Hematopoietic multipotent progenitor cell treated with erythropoietin and hydrocortisone succinate and interleukin-3 and kit ligand, for 8 days (in vitro differentiated cells): ENCODE measurements at regions not wholly inside any gene's neighbourhood (a gene's known extent, or its start where the extent isn't known, plus 50 kb on each side); places are given as distances from the start of the nearest gene placed in this dataset.
A peak's percentile ranks its signal among the peaks of the same experiment; 100 is the strongest.

Source experiments
- DNase-seq: peaks from one replicate; pipeline ENCODE4 v3.0.0-alpha.2; 2015

DNA sequence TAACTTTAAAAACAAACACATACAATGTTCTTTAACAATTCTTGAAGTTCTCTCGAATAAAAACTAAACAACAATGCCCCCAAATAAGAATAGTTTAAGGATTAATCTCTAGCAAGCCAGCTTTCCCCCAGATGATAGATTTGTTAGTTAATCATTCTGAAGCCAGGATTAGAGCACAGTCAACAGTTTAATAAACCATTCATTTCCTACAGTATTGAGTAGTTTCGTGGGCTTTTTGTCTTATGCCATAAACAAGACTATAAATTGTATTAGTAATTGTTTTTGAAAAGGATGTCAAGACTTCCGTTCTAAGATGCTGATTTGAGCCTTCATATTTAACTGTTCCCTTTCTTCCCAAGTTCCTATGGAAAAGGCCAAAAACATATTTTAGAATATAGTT lies 136.6 kb downstream of the PIK3R1 start:
- DNase-seq = no peak

- DNase-seq = no peak
These were observed 138.0 kb downstream of the PIK3R1 start for GRCh38 chr5:68353605-68354004.

DNA sequence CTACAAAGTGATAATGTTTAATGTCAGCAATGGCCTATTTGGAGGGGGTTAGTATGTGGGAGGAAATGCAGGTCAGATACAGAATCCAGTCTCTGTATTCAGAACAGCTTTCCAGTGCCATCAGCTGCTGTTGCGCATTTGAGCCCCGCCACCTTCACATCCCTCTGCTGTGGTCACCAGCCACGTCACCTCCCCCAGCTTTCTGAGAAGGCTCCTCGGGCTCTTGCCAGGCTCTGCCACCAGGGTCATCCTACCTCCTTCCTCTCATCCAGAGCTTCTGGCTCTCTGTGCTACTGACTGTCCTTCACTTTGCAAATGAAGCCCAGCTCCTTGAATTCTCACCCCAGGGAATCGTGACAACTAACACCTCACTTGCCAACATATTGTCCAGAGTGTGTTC lies 138.8 kb downstream of the PIK3R1 start:
- peak; percentile 35 for DNase-seq

GRCh38 chr5:68356216-68356615 lies 140.7 kb downstream of the PIK3R1 start:
- no peak for DNase-seq

GRCh38 chr5:68356623-68357022 lies 141.1 kb downstream of the PIK3R1 start:
- no peak for DNase-seq

GRCh38 chr5:68359699-68360098 lies 144.1 kb downstream of the PIK3R1 start:
- no peak for DNase-seq

- no peak for DNase-seq
These were observed 146.8 kb downstream of the PIK3R1 start for GRCh38 chr5:68362331-68362730.

GRCh38 chr5:68365889-68366288 lies 150.3 kb downstream of the PIK3R1 start:
- DNase-seq = no peak

GRCh38 chr5:68367287-68367686 lies 151.7 kb downstream of the PIK3R1 start:
- peak; percentile 96 for DNase-seq

GRCh38 chr5:68367717-68368116 lies 152.2 kb downstream of the PIK3R1 start:
- DNase-seq = no peak

- no peak for DNase-seq
These were observed 152.9 kb downstream of the PIK3R1 start for GRCh38 chr5:68368311-68369022.

GRCh38 chr5:68369023-68369359 lies 153.4 kb downstream of the PIK3R1 start:
- peak; percentile 54 for DNase-seq

DNA sequence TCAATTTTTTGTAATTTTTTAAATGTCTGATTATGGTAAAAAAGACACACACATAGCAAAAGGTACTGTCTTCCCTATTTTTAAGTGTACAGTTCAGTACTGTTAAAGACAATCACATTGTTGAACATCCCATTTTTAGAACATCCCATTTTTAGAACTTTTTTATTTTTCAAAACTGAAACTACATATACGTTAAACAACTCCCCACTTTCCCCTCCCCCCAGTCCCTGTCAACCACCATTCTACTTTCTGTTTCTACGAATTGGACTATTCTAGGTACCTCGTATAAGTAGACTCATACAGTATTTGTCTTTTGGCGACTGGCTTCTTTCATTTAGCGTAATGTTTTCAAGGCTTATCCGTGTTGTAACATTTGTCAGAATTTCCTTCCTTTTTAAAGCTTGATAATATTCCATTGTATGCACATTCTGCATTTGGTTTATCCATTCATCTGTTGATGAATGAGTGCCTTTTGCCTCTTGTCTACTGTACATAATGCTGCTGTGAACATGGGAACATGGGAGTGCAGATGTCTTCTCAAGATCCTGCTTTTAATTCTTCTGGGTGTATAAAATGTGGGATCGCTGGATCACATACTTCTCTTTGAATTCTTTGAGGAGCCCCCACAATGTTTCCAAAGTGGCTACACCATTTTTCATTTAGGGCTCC lies 154.0 kb downstream of the PIK3R1 start:
- DNase-seq = no peak

- DNase-seq = peak; percentile 41
These were observed 154.6 kb downstream of the PIK3R1 start for GRCh38 chr5:68370196-68370595.

DNA sequence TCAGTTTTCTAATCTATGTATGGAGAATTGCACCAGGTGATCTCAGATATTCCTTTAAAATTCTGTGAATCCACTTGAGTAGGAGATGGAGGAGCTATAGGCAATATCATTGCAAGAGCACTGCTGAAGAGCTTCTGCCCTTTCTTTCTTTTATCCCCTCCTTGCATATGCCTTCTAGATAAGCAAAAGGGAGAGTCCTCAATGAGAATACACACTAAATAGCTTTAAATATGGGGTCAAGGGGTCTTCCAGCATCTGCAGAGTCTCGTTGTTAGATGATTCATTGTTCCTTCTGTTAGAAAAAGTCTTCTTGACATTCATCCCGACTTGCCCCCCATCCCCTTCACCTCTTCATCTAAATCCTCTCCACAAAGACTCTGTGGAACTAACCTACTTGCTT lies 156.1 kb downstream of the PIK3R1 start:
- no peak for DNase-seq

DNA sequence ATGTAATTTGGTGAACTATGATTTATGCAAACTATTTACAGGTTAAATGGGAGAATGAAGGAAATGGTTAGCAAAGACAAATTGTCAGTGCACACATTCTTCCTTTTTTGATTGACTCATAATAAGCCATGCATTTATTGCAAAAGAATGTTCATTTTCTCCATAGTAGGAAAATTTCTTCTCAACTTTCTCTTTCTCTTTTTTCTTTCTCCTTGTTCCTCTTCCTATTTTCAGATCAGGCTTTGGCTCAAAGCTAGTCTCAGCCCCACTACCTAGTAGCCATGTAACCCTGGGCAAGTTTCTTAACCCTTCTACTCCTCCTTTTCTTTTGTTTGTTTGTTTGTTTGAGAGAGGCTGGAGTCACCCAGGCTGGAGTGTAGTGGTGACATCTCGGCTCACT lies 156.6 kb downstream of the PIK3R1 start:
- DNase-seq = no peak

DNA sequence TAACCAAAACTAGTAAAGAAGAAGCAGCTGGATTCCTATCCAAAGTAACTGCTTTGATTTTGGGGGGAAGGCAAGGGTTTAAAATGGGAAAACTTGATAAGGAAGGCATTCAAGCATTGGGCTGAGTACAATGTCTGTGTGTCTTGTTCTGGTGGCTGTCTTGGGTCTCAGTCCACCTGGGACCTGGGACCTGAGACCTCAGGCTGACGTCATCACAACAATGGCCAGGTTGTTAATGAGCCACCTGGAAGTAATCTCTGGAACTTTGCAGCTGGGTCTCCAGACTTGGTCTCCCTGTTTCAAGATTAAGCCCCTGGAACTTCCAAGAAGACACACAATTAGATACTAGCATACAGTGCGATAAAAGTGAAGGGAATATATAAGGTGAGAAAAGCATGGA lies 157.5 kb downstream of the PIK3R1 start:
- no peak for DNase-seq

- DNase-seq = peak; percentile 47
These were observed 159.4 kb downstream of the PIK3R1 start for GRCh38 chr5:68374796-68375518.

DNA sequence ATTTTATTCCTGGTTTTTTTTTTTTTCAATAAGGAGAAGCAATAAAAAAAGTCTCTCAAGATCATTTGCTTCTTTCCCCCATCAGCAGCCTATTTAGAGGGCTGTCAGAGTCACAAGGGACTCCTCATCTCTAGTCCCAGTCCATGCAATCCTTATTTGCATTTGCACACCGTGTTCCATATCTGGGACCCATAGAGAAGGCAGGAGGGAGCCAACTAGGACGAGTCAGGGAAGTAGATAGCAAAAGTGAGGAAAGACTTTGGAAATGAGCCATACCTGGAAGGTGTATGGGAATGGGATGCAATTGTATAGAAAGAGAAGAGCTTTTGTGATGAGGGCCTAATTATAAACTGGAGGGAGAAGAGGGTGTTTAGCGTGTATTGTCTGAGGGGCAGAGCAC lies 160.0 kb downstream of the PIK3R1 start:
- no peak for DNase-seq

- no peak for DNase-seq
These were observed 161.4 kb downstream of the PIK3R1 start for GRCh38 chr5:68376935-68377334.

- DNase-seq = no peak
These were observed 162.2 kb downstream of the PIK3R1 start for GRCh38 chr5:68377733-68378132.

DNA sequence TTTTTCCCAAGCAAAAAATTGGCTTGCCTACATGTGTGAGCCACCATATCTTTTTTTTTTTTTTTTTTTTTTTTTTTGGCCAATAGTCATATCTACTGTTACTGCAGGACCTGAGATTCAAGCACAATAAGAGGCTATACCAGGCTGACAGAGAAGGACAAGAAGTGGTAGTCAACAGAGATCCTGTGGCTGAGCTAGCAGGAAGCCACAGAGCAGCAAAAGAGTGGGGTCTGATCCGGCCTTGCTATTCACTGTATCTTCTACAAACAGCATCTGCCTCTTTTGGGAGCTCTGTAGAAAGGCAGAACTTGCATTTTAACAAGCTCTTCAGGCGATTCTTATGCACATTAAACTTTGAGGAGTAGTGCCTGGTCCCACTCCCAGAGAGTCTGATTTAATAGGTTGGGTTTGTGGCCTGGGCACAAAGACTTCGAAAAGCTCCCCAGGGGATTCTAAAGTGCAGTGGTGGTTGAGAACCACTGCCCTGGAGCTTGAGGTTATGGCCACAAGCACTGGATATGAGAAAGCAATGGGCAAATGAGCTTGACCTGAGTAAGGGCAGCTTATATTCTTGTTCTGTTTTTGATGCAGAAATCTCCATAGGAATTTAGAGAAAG lies 162.8 kb downstream of the PIK3R1 start:
- no peak for DNase-seq

GRCh38 chr5:68379275-68380036 lies 163.9 kb downstream of the PIK3R1 start:
- DNase-seq = no peak
